HepG2 (cell line): ENCODE measurements at regions not wholly inside any gene's neighbourhood (a gene's known extent, or its start where the extent isn't known, plus 50 kb on each side); places are given as distances from the start of the nearest gene placed in this dataset.

ENCODE experiments used
- ATAC-seq: fragments of 200-7000 bp; cut with Tn5 transposase; 3 replicates; pipeline ENCODE4 v1.9.1; 2020; ENCODE audit warnings: mild to moderate bottlenecking, moderate library complexity
- BruUV-seq: library from RNA; stranded (reverse); fragments of 400-500 nt; replicated peaks from 2 replicates; lab custom pipeline; 2021; lab: Mats Ljungman, UMichigan
- CTCF ChIA-PET: fragments of 300-600 bp; formaldehyde crosslinking; extraction: SDS; loops from one replicate; lab custom pipeline; 2021; ENCODE audit warnings: low total read pairs, inconsistent platforms, low intra/inter-chr PET ratio; lab: Yijun Ruan, JAX
- POLR2A ChIA-PET: fragments of 350-600 bp; sonication (Branson Sonifier 250); formaldehyde crosslinking; loops from one replicate; lab custom pipeline; 2020; ENCODE audit warnings: antibody characterized with exemption, inconsistent platforms; lab: Yijun Ruan, JAX
- DNase-seq: peaks from one replicate; pipeline ENCODE4 v3.0.0-alpha.2; 2015; ENCODE audit warnings: low spot score
- FAIRE-seq: peaks from 3 replicates; lab custom pipeline; 2011; peaks lifted over from hg19 to GRCh38; lab: Jason Lieb, UNC
- H2AFZ ChIP-seq: one replicate; pipeline ENCODE4 v1.6.1; 2011; ENCODE audit warnings: low read length, inconsistent platforms
- H3K27ac ChIP-seq: fragments of 300-600 bp; 3 replicates; pipeline ENCODE4 v1.8.0; 2011; ENCODE audit warnings: mixed run types, mild to moderate bottlenecking, mixed read lengths, low read length, inconsistent platforms; ENCODE audit not compliant: insufficient read depth; ENCODE audit errors: extremely low read length
- H3K27me3 ChIP-seq, 2 experiments: fragments of 200-600 bp in 1 of 2; 2 replicates in 1 of 2; 3 replicates in 1 of 2; pipeline versions ENCODE4 v1.6.0 to v1.8.0; 2011; ENCODE audit warnings: low read length in 2 of 2, mild to moderate bottlenecking in 2 of 2, moderate library complexity in 2 of 2, inconsistent platforms in 1 of 2; ENCODE audit not compliant: insufficient read depth in 2 of 2, control insufficient read depth in 1 of 2
- H3K36me3 ChIP-seq, 2 experiments: fragments of 200-600 bp in 1 of 2; replicated peaks in 1 of 2; 2 replicates in 1 of 2; 3 replicates in 1 of 2; pipeline versions ENCODE4 v1.5.1 to v1.8.0; 2011; ENCODE audit warnings: low read length in 2 of 2, inconsistent platforms in 1 of 2; ENCODE audit not compliant: insufficient read depth in 2 of 2, control insufficient read depth in 1 of 2
- H3K4me1 ChIP-seq: 2 replicates; pipeline ENCODE4 v1.5.1; 2012; ENCODE audit warnings: low read length, inconsistent platforms; ENCODE audit not compliant: insufficient read depth
- H3K4me2 ChIP-seq: 2 replicates; pipeline ENCODE4 v1.6.0; 2011; ENCODE audit warnings: low read depth, low read length, inconsistent platforms
- H3K4me3 ChIP-seq, 3 experiments: fragments of 200-600 bp in 1 of 3; sonication (generic), shearing (Covaris generic) in 1 of 3; replicated peaks in 1 of 3; 2 replicates each; pipeline ENCODE4 v1.5.1; 2011 to 2016; ENCODE audit warnings: low read length in 3 of 3, inconsistent platforms in 2 of 3, low read depth in 2 of 3, mild to moderate bottlenecking in 2 of 3, control low read depth in 1 of 3, mixed read lengths in 1 of 3; ENCODE audit not compliant: insufficient read depth in 1 of 3
- H3K79me2 ChIP-seq: one replicate; pipeline ENCODE4 v1.6.1; 2011; ENCODE audit warnings: low read length, inconsistent platforms; ENCODE audit not compliant: insufficient read depth
- H3K9ac ChIP-seq: 2 replicates; pipeline ENCODE4 v1.6.0; 2011; ENCODE audit warnings: mild to moderate bottlenecking, low read depth, low read length, inconsistent platforms; ENCODE audit not compliant: insufficient read depth
- H3K9me3 ChIP-seq: 2 replicates; pipeline ENCODE4 v1.5.1; 2012; ENCODE audit warnings: mild to moderate bottlenecking, low read length
- H4K20me1 ChIP-seq: 2 replicates; pipeline ENCODE4 v1.6.0; 2011; ENCODE audit warnings: inconsistent platforms, mild to moderate bottlenecking, low read length, moderate library complexity; ENCODE audit not compliant: insufficient read depth
- CAMTA2 ChIP-seq: sonication (generic); formaldehyde crosslinking; IDR thresholded peaks from 2 replicates; pipeline ENCODE4 v1.4.0; 2020; ENCODE audit warnings: mild to moderate bottlenecking, missing genetic modification reagents, borderline replicate concordance
- KDM4B ChIP-seq: sonication (generic); formaldehyde crosslinking; IDR thresholded peaks from 2 replicates; pipeline ENCODE4 v1.4.0; 2020; ENCODE audit warnings: missing genetic modification reagents
- NBN ChIP-seq: fragments of 450-650 bp; conservative IDR thresholded peaks from 2 replicates; pipeline ENCODE4 v1.6.1; 2017
- POLR2AphosphoS2 ChIP-seq: IDR thresholded peaks from 2 replicates; pipeline ENCODE4 v1.6.1; 2011; ENCODE audit warnings: low read depth, low read length, improper control_type of control experiment
- SALL2 ChIP-seq: sonication (generic); formaldehyde crosslinking; IDR thresholded peaks from 2 replicates; pipeline ENCODE4 v1.8.1; 2023; ENCODE audit warnings: mild to moderate bottlenecking, missing genetic modification reagents, inconsistent platforms
- ZFP36 ChIP-seq: fragments of 150-350 bp; IDR thresholded peaks from 2 replicates; pipeline ENCODE4 v1.6.1; 2018; ENCODE audit warnings: borderline replicate concordance, low read length, low read depth; ENCODE audit not compliant: partially characterized antibody
- ZNF597 ChIP-seq: sonication (generic); formaldehyde crosslinking; IDR thresholded peaks from 2 replicates; pipeline ENCODE4 v1.5.0; 2020; ENCODE audit warnings: missing genetic modification reagents
- ZZZ3 ChIP-seq: sonication (generic); formaldehyde crosslinking; IDR thresholded peaks from 2 replicates; pipeline ENCODE4 v1.4.0; 2020; ENCODE audit warnings: missing genetic modification reagents, mild to moderate bottlenecking, borderline replicate concordance
- WGBS: methylation state at CpG from one replicate; pipeline ENCODE4 v1.1.6; 2017; ENCODE audit warnings: low lambda C conversion rate; 5-methylcytosine and 5-hydroxymethylcytosine counted together
- in situ Hi-C: cut with HindIII; loops from 2 replicates; pipeline ENCODE4 v1.10.0; 2017; ENCODE audit warnings: low pct_unique_long_range_greater_than_20kb; ENCODE audit not compliant: extremely low pct_ligation_motif_present
- intact Hi-C: fragments of 100-400 bp; cut with micrococcal nuclease; formaldehyde crosslinking; loops from one replicate; pipeline ENCODE4 v1.10.0; 2022; ENCODE audit not compliant: unreplicated experiment
- TF ChIP-seq, protein P1 (sequence below): sonication (generic); formaldehyde crosslinking; IDR thresholded peaks from 2 replicates; pipeline ENCODE4 v1.5.1; 2020; ENCODE audit warnings: mild to moderate bottlenecking, moderate library complexity, missing genetic modification reagents

GRCh38 chr12:83451189-83451588, 764.5 kb downstream of the TMTC2 start (continued):
- TF ChIP-seq ZNF597 (CRISPR knock-in tag), result no peak

GRCh38 chr12:83434600-83434999, 747.9 kb downstream of the TMTC2 start:
- no peak for FAIRE-seq
- H3K4me3 ChIP-seq, result no peak overlapping the region
- H3K79me2 ChIP-seq, result no peaks in the 10 kb centered on the region
- peaks cover 86% of the 10 kb centered on the region for H3K9me3 ChIP-seq
- no peaks in the 10 kb centered on the region for H3K4me1 ChIP-seq
- in situ Hi-C loops, result no loop called here
- H3K4me2 ChIP-seq, result no peak overlapping the region
- intact Hi-C loops, result no loop called here
- no peak for TF ChIP-seq ZZZ3
- no peak for TF ChIP-seq CAMTA2 (CRISPR knock-in tag)
- no peak for TF ChIP-seq SALL2 (CRISPR knock-in tag)
- TF ChIP-seq POLR2AphosphoS2, result no peak
- no peak for TF ChIP-seq ZFP36
- TF ChIP-seq KDM4B (CRISPR knock-in tag), result no peak
- TF ChIP-seq NBN, result no peak
- TF ChIP-seq, protein P1, sequence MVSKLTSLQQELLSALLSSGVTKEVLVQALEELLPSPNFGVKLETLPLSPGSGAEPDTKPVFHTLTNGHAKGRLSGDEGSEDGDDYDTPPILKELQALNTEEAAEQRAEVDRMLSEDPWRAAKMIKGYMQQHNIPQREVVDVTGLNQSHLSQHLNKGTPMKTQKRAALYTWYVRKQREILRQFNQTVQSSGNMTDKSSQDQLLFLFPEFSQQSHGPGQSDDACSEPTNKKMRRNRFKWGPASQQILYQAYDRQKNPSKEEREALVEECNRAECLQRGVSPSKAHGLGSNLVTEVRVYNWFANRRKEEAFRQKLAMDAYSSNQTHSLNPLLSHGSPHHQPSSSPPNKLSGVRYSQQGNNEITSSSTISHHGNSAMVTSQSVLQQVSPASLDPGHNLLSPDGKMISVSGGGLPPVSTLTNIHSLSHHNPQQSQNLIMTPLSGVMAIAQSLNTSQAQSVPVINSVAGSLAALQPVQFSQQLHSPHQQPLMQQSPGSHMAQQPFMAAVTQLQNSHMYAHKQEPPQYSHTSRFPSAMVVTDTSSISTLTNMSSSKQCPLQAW (CRISPR knock-in tag), result no peak
- H4K20me1 ChIP-seq, result no peaks in the 10 kb centered on the region
- no TSS peak for BruUV-seq
- no peak overlapping the region for H3K9ac ChIP-seq
- POLR2A ChIA-PET, result no interaction called here
- CTCF ChIA-PET, result no interaction called here
- DNase-seq, result no peak
- WGBS, result 0% methylated on average over 1 of the region's 1 CpG
- no peak overlapping the region for H2AFZ ChIP-seq
- H3K27me3 ChIP-seq, result no peaks in the 10 kb centered on the region
- no peak overlapping the region for H3K27ac ChIP-seq
- H3K36me3 ChIP-seq, result no peaks in the 10 kb centered on the region
- ATAC-seq, result no peak
